Loucy (cell line): ENCODE measurements at regions not wholly inside any gene's neighbourhood (a gene's known extent, or its start where the extent isn't known, plus 50 kb on each side); places are given as distances from the start of the nearest gene placed in this dataset.

ENCODE experiments used
- CTCF ChIP-seq: fragments of 200-600 bp; sonication (generic); conservative IDR thresholded peaks from 2 replicates; pipeline ENCODE4 v1.5.1; 2014; ENCODE audit warnings: mild to moderate bottlenecking, antibody characterized with exemption, low read length
- EZH2phosphoT487 ChIP-seq: fragments of 200-600 bp; IDR thresholded peaks from 2 replicates; pipeline ENCODE4 v1.6.1; 2018; ENCODE audit warnings: antibody characterized with exemption, mild to moderate bottlenecking, moderate library complexity, borderline replicate concordance

- TF ChIP-seq CTCF (no peak), EZH2phosphoT487 (no peak)
Measured at GRCh38 chr10:18738835-18739234, 79.6 kb downstream of the ARL5B start.
